Esophagus muscularis mucosa (tissue), 4 donors: ENCODE measurements at regions not wholly inside any gene's neighbourhood (a gene's known extent, or its start where the extent isn't known, plus 50 kb on each side); places are given as distances from the start of the nearest gene placed in this dataset.

Experiments used
- DNase-seq: peaks from one replicate; pipeline ENCODE4 v3.0.0-alpha.2; 2017; ENCODE audit errors: extremely low spot score
- H3K27ac ChIP-seq, 4 donors: fragments of 200-600 bp; sonication (generic); replicated peaks in 1 of 4; 1 replicate in 3 of 4; 2 replicates in 1 of 4; pipeline ENCODE4 v1.5.1; 2016 to 2019; ENCODE audit warnings: mild to moderate bottlenecking in 1 of 4
- H3K27me3 ChIP-seq, 4 donors: fragments of 200-600 bp; sonication (generic); one replicate each; pipeline versions ENCODE4 v1.5.1 to v1.6.0; 2016 to 2019
- H3K36me3 ChIP-seq, 4 donors: fragments of 200-600 bp; sonication (generic); one replicate each; pipeline ENCODE4 v1.5.1; 2016 to 2019
- H3K4me1 ChIP-seq, 4 donors: fragments of 200-600 bp; sonication (generic); one replicate each; pipeline ENCODE4 v1.5.1; 2016 to 2019
- H3K4me3 ChIP-seq, 4 donors: fragments of 200-600 bp; sonication (generic); 1 replicate in 2 of 4; 2 replicates in 2 of 4; pipeline ENCODE4 v1.5.1; 2016 to 2019; ENCODE audit warnings: mild to moderate bottlenecking in 4 of 4, moderate library complexity in 1 of 4
- H3K9me3 ChIP-seq, 4 donors: fragments of 200-600 bp; sonication (generic); 1 replicate in 3 of 4; 2 replicates in 1 of 4; pipeline ENCODE4 v1.5.1; 2016 to 2019
- CTCF ChIP-seq, 3 experiments: fragments of 200-600 bp in 2 of 3; fragments of 450-650 bp in 1 of 3; sonication (generic) in 2 of 3; IDR thresholded peaks; one replicate each; pipeline ENCODE4 v1.5.1; 2017 to 2019; ENCODE audit warnings: antibody characterized with exemption in 3 of 3, mild to moderate bottlenecking in 2 of 3, moderate library complexity in 1 of 3
- EP300 ChIP-seq: sonication (generic); formaldehyde crosslinking; IDR thresholded peaks from one replicate; pipeline ENCODE4 v1.6.1; 2017; ENCODE audit warnings: antibody characterized with exemption
- POLR2A ChIP-seq: fragments of 450-650 bp; IDR thresholded peaks from one replicate; pipeline ENCODE4 v1.6.1; 2017; ENCODE audit warnings: antibody characterized with exemption, moderate library complexity, mild to moderate bottlenecking, low read depth
- POLR2AphosphoS5 ChIP-seq, 2 donors: sonication (generic); formaldehyde crosslinking; IDR thresholded peaks; one replicate each; pipeline ENCODE4 v1.6.1; 2017; ENCODE audit warnings: antibody characterized with exemption in 2 of 2
- WGBS: methylation state at CpG from one replicate; pipeline ENCODE4 v1.1.5; 2018; 5-methylcytosine and 5-hydroxymethylcytosine counted together
- intact Hi-C: fragments of 100-400 bp; cut with DNase I; formaldehyde crosslinking; loops from one replicate; pipeline ENCODE4 v1.15.1; 2023

- Histone ChIP-seq H3K9me3 (no peaks in the 10 kb centered on the region), H3K4me1 (peaks cover 0 to 4% (median 0%) of the 10 kb centered on the region in 4 donors), H3K27ac (no peak overlapping the region), H3K36me3 (no peaks in the 10 kb centered on the region), H3K4me3 (no peak overlapping the region), H3K27me3 (no peaks in the 10 kb centered on the region)
- 84% methylated on average over 4 of the region's 4 CpGs for WGBS
- no peak for DNase-seq
- intact Hi-C loops, result no loop called here
- TF ChIP-seq POLR2A (no peak), CTCF (IDR thresholded peaks at IDR 0.05) (no peak), EP300 (no peak), POLR2AphosphoS5 (IDR thresholded peaks at IDR 0.05) (no peak)
These were observed 187.1 kb upstream of the THBS1 start for GRCh38 chr15:39393575-39394335.

GRCh38 chr15:39394496-39394895 lies 186.4 kb upstream of the THBS1 start:
- no peak for DNase-seq
- Histone ChIP-seq H3K4me1 (peaks cover 0 to 4% (median 0%) of the 10 kb centered on the region in 4 donors), H3K4me3 (no peak overlapping the region), H3K27me3 (no peaks in the 10 kb centered on the region), H3K36me3 (no peaks in the 10 kb centered on the region), H3K27ac (no peak overlapping the region), H3K9me3 (no peaks in the 10 kb centered on the region)
- TF ChIP-seq POLR2A (no peak), POLR2AphosphoS5 (IDR thresholded peaks at IDR 0.05) (no peak), CTCF (IDR thresholded peaks at IDR 0.05) (no peak), EP300 (no peak)
- intact Hi-C loops, result no loop called here

GRCh38 chr15:39396979-39397615 lies 183.8 kb upstream of the THBS1 start:
- intact Hi-C loops, result no loop called here
- TF ChIP-seq EP300, result no peak
- no peak for TF ChIP-seq POLR2AphosphoS5 (IDR thresholded peaks at IDR 0.05)
- TF ChIP-seq CTCF (IDR thresholded peaks at IDR 0.05), result no peak
- TF ChIP-seq POLR2A, result no peak
- WGBS, result 89% methylated on average over 8 of the region's 8 CpGs

GRCh38 chr15:39397883-39398282 lies 183.0 kb upstream of the THBS1 start:
- intact Hi-C loops, result no loop called here
- Histone ChIP-seq H3K4me1 (peaks cover 0 to 14% (median 13%) of the 10 kb centered on the region in 4 donors), H3K9me3 (no peaks in the 10 kb centered on the region), H3K27me3 (no peaks in the 10 kb centered on the region), H3K36me3 (no peaks in the 10 kb centered on the region), H3K4me3 (no peak overlapping the region), H3K27ac (no peak overlapping the region)
- no peak for TF ChIP-seq POLR2AphosphoS5 (IDR thresholded peaks at IDR 0.05)
- WGBS, result 100% methylated on average over 3 of the region's 3 CpGs
- no peak for DNase-seq

More at GRCh38 chr15:39396979-39397615, 183.8 kb upstream of the THBS1 start:
- no peak for DNase-seq
- H3K27me3 ChIP-seq, result no peaks in the 10 kb centered on the region
- no peak overlapping the region for H3K27ac ChIP-seq
- H3K4me1 ChIP-seq, result peaks cover 0 to 14% (median 13%) of the 10 kb centered on the region in 4 donors
- H3K4me3 ChIP-seq, result no peak overlapping the region
- no peaks in the 10 kb centered on the region for H3K36me3 ChIP-seq
- no peaks in the 10 kb centered on the region for H3K9me3 ChIP-seq

- H3K9me3 ChIP-seq, result no peaks in the 10 kb centered on the region
- TF ChIP-seq EP300 (no peak), POLR2A (no peak), CTCF (IDR thresholded peaks at IDR 0.05) (no peak), POLR2AphosphoS5 (IDR thresholded peaks at IDR 0.05) (no peak)
- intact Hi-C loops, result no loop called here
- WGBS, result 97% methylated on average over 2 of the region's 2 CpGs
- H3K27ac ChIP-seq, result no peak overlapping the region
- H3K36me3 ChIP-seq, result no peaks in the 10 kb centered on the region
- no peak overlapping the region for H3K4me3 ChIP-seq
- H3K27me3 ChIP-seq, result no peaks in the 10 kb centered on the region
- H3K4me1 ChIP-seq, result peaks cover 7 to 17% (median 13%) of the 10 kb centered on the region in 4 donors
- no peak for DNase-seq
These were observed 181.3 kb upstream of the THBS1 start for GRCh38 chr15:39399600-39399999.
